Tibial artery (tissue), 4 donors: ENCODE measurements at regions not wholly inside any gene's neighbourhood (a gene's known extent, or its start where the extent isn't known, plus 50 kb on each side); places are given as distances from the start of the nearest gene placed in this dataset.

Experiments
- DNase-seq, 2 donors: peaks; one replicate each; pipeline ENCODE4 v3.0.0-alpha.2; 2019
- H3K27ac ChIP-seq, 2 donors: fragments of 200-600 bp; sonication (generic) in 1 of 2; 1 replicate in 1 of 2; 2 replicates in 1 of 2; pipeline ENCODE4 v1.5.1; 2018 to 2019; ENCODE audit warnings: mild to moderate bottlenecking in 1 of 2
- H3K27me3 ChIP-seq, 2 donors: fragments of 200-600 bp; sonication (generic) in 1 of 2; one replicate each; pipeline versions ENCODE4 v1.5.1 to v1.6.0; 2016 to 2019
- H3K36me3 ChIP-seq, 3 donors: fragments of 200-600 bp; sonication (generic) in 2 of 3; one replicate each; pipeline ENCODE4 v1.5.1; 2016 to 2019; ENCODE audit warnings: mild to moderate bottlenecking in 2 of 3
- H3K4me1 ChIP-seq, 4 donors: fragments of 200-600 bp; sonication (generic) in 2 of 4; 1 replicate in 3 of 4; 2 replicates in 1 of 4; pipeline ENCODE4 v1.5.1; 2016 to 2019
- H3K4me3 ChIP-seq, 2 donors: fragments of 200-600 bp; sonication (generic) in 1 of 2; 1 replicate in 1 of 2; 2 replicates in 1 of 2; pipeline ENCODE4 v1.5.1; 2018 to 2019; ENCODE audit warnings: mild to moderate bottlenecking in 2 of 2
- H3K9me3 ChIP-seq, 3 donors: fragments of 200-600 bp; sonication (generic) in 1 of 3; one replicate each; pipeline ENCODE4 v1.5.1; 2016 to 2019
- CTCF ChIP-seq, 2 experiments: fragments of 200-600 bp in 1 of 2; fragments of 450-650 bp in 1 of 2; IDR thresholded peaks; one replicate each; pipeline ENCODE4 v1.5.1; 2017 to 2019; ENCODE audit warnings: antibody characterized with exemption in 2 of 2, mild to moderate bottlenecking in 1 of 2, moderate library complexity in 1 of 2
- intact Hi-C: fragments of 100-400 bp; cut with DNase I; formaldehyde crosslinking; loops from one replicate; pipeline ENCODE4 v1.15.0; 2023; ENCODE audit warnings: low total_unique reads

GRCh38 chr5:73358366-73358765, 90.2 kb downstream of the FOXD1 start:
- H3K27me3 ChIP-seq = peaks cover 0 to 3% of the 10 kb centered on the region in 2 donors
- no peaks in the 10 kb centered on the region for H3K4me1 ChIP-seq
- no peaks in the 10 kb centered on the region for H3K9me3 ChIP-seq
- H3K36me3 ChIP-seq = no peaks in the 10 kb centered on the region
- no peak for DNase-seq
- intact Hi-C loops = no loop called here
- TF ChIP-seq CTCF (IDR thresholded peaks at IDR 0.05) = no peak
- H3K27ac ChIP-seq = no peak overlapping the region
- H3K4me3 ChIP-seq = no peak overlapping the region

GRCh38 chr5:73357576-73357975, 91.0 kb downstream of the FOXD1 start:
- no peak overlapping the region for H3K27ac ChIP-seq
- no peak for DNase-seq
- H3K4me1 ChIP-seq = no peaks in the 10 kb centered on the region
- peaks cover 0 to 3% of the 10 kb centered on the region in 2 donors for H3K27me3 ChIP-seq
- no peaks in the 10 kb centered on the region for H3K9me3 ChIP-seq
- intact Hi-C loops = no loop called here
- no peaks in the 10 kb centered on the region for H3K36me3 ChIP-seq
- no peak overlapping the region for H3K4me3 ChIP-seq
- no peak for TF ChIP-seq CTCF (IDR thresholded peaks at IDR 0.05)

- intact Hi-C loops = no loop called here
- Histone ChIP-seq H3K27me3 (peaks cover 0 to 7% of the 10 kb centered on the region in 2 donors), H3K9me3 (peaks cover 0 to 5% (median 0%) of the 10 kb centered on the region in 3 donors), H3K4me1 (no peaks in the 10 kb centered on the region), H3K27ac (no peak overlapping the region), H3K36me3 (no peaks in the 10 kb centered on the region), H3K4me3 (no peak overlapping the region)
- DNase-seq = no peak
- TF ChIP-seq CTCF (IDR thresholded peaks at IDR 0.05) = no peak
These were observed 93.5 kb downstream of the FOXD1 start for GRCh38 chr5:73355108-73355507.

- no peaks in the 10 kb centered on the region for H3K36me3 ChIP-seq
- H3K4me1 ChIP-seq = no peaks in the 10 kb centered on the region
- H3K9me3 ChIP-seq = peaks cover 0 to 5% (median 0%) of the 10 kb centered on the region in 3 donors
- no peak for TF ChIP-seq CTCF (IDR thresholded peaks at IDR 0.05)
- intact Hi-C loops = no loop called here
- peaks cover 0 to 7% of the 10 kb centered on the region in 2 donors for H3K27me3 ChIP-seq
- no peak overlapping the region for H3K4me3 ChIP-seq
- no peak for DNase-seq
- H3K27ac ChIP-seq = no peak overlapping the region
These were observed 94.2 kb downstream of the FOXD1 start for GRCh38 chr5:73354406-73354805.

- peaks cover 0 to 7% of the 10 kb centered on the region in 2 donors for H3K27me3 ChIP-seq
- intact Hi-C loops = no loop called here
- TF ChIP-seq CTCF (IDR thresholded peaks at IDR 0.05) = no peak
- H3K36me3 ChIP-seq = no peaks in the 10 kb centered on the region
- DNase-seq = no peak
- no peak overlapping the region for H3K27ac ChIP-seq
- no peaks in the 10 kb centered on the region for H3K4me1 ChIP-seq
- peaks cover 0 to 13% (median 5%) of the 10 kb centered on the region in 3 donors for H3K9me3 ChIP-seq
- no peak overlapping the region for H3K4me3 ChIP-seq
These were observed 95.8 kb downstream of the FOXD1 start for GRCh38 chr5:73352649-73353230.

- Histone ChIP-seq H3K4me3 (no peak overlapping the region), H3K27ac (no peak overlapping the region), H3K4me1 (no peaks in the 10 kb centered on the region), H3K36me3 (no peaks in the 10 kb centered on the region), H3K9me3 (peaks cover 0 to 13% (median 5%) of the 10 kb centered on the region in 3 donors), H3K27me3 (peaks cover 0 to 7% of the 10 kb centered on the region in 2 donors)
- no peak for TF ChIP-seq CTCF (IDR thresholded peaks at IDR 0.05)
- no peak for DNase-seq
- intact Hi-C loops = no loop called here
These were observed 96.3 kb downstream of the FOXD1 start for GRCh38 chr5:73352243-73352642.
